ENCODE measurements at regions not wholly inside any gene's neighbourhood (a gene's known extent, or its start where the extent isn't known, plus 50 kb on each side); places are given as distances from the start of the nearest gene placed in this dataset.

DNA sequence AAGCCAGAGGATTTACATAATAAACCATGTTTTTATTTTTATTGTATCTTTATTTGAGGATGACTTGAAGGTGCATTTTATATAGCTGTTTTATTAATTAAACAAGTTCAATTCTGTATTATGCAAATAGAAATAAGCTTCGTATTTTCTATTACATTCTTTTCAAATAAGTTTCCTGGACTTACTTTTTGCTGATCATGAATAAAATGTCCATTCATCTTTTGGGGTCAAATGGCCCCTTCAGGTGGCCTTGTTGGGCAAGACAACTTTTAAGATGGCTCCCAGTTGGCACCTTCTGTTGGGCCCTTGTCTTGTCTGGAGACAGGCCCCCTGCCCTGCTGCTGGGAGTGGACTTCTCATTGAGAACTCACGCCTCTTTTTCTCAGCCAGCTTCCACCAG, 654.6 kb upstream of the NOX3 start:
- no peak for DNase-seq

DNA sequence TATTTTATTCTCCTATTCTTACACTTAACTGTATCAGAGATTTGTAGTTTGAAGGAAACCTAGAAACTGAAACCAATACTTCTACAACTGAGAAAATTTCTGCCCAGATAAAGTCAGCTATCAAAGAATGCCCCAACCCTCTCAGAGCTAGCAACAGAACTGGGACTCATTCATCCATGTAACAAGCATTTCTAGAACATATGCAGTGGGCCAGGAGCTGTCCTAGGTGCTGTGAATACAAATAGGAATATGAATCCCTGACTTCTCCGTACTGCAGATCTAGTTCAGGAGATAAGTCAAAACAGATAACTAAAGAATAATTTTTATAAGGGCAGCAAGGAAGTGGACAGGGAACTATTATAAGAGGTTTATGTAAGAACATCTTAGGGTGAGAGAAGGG, 654.1 kb upstream of the NOX3 start:
- DNase-seq: no peak

GRCh38 chr6:156107624-156108101, 652.0 kb upstream of the NOX3 start:
- no peak for DNase-seq

DNA sequence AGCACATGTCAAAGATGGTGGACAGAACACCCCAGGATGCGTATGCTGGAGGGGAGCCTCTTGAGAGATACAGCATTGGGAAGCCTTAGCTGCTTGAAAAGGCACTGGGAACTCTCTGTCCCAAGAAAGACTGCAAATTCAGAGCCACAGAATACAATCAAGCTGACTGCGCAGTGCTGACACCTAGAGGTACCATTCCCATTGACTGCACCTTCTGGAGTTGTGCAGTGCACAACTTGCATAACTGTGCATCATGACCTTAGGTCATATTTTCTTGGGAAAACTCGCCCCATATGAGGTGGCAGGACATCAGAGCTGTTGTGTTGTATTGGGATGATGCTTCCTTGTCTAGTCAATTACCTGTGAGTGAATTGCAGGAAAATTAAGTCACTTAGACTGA, 646.5 kb upstream of the NOX3 start:
- DNase-seq: no peak

DNA sequence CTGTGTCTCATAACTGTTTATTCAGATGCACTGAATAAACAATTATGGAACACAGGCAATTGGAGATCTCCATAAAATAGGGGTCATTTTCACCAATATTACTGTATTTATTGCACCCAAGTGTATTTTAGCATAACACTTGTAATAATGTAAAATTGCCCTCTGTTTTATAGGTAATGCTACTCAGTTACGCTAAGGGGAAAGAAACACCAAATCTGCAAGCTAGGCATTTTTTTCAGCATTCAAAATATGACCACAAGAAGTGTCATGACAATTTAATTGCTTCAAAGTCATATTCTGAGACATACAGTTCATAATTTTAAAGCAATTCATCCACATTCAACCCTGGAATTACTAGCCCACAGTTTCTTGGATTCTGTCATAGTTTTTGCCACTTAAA, 643.2 kb upstream of the NOX3 start:
- no peak for DNase-seq

DNA sequence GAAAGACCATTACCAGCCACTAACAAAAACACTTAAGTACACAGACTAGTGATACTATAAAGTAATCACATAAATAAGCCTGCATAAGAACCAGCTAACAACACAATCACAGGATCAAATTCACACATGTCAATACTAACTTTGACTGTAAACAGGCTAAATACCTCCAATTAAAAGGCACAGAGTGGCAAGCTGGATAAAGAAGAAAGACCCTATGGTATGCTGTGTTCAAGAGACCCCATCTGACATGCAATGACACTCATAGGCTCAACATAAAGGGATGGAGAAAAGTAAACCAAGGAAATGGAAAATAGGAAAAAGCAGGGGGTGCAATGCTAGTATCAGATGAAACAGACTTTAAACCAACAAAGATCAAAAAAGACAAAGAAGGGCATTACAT, 631.8 kb upstream of the NOX3 start:
- DNase-seq: no peak

DNA sequence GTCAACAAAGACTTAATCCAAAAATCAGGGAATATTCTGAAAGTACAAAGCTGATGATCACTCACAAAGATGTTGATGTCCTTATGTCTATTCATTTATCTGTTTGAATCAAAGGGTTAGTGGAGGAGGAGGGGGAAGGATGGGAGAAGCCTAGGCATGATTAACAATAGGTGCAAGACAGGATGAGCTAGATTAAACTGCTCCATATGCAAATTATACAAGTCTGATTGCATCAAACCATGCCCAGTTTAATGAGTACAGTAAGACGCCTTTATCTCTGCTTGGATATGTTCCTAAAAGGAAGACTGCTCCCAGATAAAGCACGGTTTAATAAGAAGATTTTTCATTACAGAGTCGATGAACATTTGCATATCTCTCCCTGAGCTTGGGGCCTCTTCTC, 626.4 kb upstream of the NOX3 start:
- no peak for DNase-seq

GRCh38 chr6:156080371-156080770, 624.7 kb upstream of the NOX3 start:
- DNase-seq: no peak

- DNase-seq: peak; percentile 4
These were observed 613.2 kb upstream of the NOX3 start for GRCh38 chr6:156068881-156069280.

DNA sequence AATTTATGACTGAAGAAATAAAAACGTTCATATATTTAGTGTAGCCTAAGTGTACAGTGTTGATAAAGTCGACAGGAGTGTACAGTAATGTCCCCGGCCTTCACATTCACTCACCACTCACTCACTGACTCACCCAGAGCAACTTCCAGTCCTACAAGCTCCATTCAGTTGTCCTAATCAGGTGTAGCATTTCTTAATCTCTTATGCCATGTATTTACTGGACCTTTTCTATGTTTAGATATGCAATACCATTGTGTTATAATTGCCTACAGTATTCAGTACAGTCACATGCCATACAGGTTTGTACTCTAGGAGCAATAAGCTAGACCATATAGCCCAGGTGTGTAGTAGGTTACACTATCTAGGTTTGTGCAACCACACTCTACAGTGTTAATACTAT, 610.2 kb upstream of the NOX3 start:
- DNase-seq: no peak

DNA sequence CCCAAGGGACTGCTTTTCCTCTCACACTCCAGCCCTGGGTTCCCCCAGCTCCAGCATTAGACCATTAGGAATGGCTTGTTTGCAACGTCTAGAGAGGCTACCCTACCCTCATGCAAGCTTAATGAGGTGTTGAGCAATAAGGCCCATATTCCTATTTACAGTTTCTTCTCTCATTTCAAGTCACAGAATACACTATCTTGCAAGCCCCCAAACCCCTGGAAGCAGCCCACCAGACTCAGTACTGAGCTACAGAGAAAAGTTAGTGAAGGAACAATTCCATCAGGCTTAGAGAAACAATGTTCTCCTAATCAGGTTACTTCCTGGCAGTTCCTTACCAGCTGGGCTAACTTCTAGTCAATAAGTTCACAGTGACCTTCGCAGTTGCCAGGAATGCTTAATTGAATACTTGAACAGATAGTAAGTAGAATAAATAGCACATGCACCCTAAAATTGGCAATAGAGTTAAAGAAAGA, 606.5 kb upstream of the NOX3 start:
- no peak for DNase-seq

DNA sequence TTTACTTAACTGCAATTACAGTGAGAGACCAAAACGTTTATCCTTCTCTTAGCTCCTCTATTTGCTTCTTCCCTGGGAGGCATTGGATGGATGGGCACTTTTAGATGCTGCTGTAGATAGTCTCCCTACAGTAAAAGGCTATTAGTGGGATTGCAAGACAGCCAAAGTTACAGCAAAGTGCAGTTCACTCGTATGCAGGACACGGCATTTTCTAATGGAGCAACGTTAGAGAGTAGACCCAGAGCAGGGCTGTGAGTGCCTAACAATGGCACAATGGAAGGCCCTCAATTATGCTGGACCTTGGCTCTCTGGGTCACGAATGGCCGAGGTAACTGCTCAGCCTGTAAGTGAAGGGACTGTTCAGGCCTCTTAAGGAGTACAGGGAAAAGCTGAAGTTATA, 605.8 kb upstream of the NOX3 start:
- DNase-seq: no peak

DNA sequence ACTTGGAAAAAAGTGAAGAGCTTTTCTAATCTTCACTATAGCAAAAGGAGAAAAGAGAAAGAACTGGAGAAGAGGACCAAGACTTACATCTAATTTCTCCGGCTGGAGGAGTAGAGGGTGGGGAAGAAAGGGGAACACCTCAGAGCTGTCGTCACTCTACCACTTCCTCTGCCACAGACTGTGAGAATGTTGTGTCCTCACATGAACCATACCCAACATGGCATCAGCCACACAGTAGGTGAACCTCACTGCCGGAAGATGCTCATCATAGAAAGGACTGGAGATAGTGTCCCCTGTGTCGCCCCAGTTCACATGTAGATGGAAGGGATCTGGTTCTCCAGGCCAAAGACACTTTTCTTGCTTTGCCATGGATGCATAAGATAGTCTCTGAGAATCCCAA, 604.4 kb upstream of the NOX3 start:
- DNase-seq: no peak

DNA sequence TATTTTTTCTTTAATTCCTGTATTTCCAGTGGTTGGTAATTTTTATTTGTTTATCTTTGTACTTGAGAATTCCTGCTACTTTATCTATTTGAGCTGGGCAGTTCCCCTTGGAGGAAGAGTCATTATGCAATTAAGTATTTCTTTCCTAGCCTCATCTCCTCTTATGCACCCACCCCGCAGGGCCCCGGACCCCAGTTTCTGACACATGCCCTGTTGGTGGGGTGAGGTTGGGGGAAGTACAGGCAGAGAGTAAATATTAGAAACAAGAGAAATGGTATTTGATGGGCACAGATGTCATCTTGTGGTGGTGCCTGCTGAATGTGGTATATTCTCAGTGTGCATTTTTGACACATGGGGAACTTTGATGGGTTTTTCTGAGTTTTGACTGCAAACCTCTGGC, 602.7 kb upstream of the NOX3 start:
- no peak for DNase-seq

- no peak for DNase-seq
These were observed 602.2 kb upstream of the NOX3 start for GRCh38 chr6:156057869-156058268.

- no peak for DNase-seq
These were observed 600.4 kb upstream of the NOX3 start for GRCh38 chr6:156056085-156056484.

DNA sequence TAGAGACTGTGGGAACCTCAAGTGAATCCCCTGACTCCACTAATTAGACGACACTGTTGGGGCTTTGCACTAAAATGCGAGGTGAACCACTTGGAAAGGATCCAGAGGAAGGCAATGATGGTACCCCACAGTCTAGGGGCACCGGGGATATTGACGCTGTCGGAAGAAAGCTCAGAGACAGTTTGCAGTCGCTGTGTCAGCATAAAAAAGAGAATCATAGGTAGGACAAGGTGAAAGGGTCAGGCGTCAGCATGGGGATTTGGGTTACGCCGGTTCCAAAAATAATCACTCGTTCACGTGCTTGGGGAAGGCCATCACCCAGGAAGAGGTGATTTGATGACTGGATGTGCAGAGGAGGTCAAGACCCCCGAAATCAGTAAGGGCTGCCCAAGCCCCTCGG, 598.0 kb upstream of the NOX3 start:
- DNase-seq: no peak

DNA sequence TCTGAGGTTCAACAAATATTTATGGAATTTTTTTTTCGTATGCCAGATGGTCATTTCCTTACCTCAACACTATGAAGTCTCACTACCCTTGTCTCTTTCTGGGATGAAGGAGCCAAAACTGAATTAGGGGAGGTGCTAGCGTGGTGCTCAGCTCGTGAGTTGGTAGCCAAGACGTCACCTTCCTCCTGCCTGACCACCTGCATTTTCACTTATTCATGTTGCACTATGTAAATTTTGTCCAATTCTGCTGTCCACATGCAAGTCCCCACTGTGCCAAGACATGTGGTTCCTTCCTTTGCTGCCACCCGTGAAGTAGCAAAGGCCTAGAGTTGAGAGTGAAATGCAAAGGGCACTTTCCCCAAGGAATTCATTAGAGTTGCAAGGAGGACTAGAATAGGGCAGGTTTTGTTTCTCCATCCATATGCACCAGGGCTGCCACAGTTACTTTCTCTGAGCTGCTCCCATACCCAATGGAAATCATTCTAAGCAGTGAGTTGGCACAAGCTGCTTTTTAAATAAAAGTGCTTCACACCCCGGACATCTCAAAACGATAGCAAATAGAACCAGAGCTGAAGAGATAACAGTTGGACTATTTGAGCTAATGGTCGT, 591.3 kb upstream of the NOX3 start:
- no peak for DNase-seq

- DNase-seq: no peak
These were observed 590.6 kb upstream of the NOX3 start for GRCh38 chr6:156046268-156046665.

DNA sequence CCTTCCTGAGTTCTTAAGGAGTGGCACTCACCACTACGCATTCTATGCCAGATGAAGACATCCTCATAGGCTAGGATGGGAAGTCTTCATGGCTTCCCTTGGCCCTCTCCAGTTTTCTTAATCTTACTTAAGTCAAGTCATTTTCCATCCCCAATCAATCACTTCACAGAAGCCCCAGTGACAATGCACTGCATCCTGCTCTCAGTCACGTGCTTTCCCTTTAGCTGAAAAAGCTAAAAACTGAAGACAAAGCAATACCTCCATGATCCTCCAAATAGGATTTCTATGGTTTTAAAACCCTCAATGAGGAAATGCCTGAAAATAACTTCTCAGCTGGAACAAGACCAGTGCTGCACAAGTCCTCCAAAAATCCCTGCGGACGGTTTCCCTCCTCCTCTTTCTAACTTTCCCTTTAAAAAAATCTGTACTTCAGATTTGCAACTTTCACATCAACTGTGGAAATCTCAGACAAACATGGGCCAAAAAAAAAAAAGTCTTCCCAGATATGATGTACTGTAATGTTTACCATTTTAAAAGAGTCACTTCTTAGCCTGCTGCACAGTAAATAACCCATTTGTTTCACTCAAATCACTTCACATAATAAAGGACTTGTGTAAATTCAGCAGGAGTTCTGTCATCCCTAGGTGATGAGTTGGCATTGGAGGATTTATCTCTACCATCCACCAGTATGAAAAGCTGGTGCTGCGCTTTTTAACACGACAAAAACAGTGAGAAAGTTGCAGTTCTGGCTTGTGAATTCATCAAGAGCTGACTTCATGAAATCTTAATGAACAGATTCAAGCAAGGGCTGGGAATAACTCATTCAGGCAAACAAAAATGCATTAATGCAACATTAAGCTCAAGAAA, 590.0 kb upstream of the NOX3 start:
- DNase-seq: no peak

DNA sequence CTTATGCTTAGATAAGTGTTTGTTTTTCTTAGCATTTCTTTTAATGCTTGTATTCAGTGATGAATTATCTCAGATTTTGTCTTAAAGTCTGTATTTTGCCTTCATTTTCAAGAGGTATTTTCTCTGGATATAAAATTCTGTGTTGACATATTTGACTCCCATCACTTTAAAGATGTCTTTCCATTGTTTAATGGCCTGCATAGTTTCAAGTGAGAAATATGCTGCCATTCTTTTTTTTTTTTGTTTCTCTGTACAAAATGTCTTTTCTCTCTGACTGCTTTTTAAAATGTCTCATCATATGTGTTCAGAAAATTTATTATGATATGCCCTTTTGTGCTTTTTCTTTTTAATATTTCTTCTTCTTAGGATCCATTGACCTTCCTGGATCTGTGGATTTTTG, 578.0 kb upstream of the NOX3 start:
- DNase-seq: no peak

DNA sequence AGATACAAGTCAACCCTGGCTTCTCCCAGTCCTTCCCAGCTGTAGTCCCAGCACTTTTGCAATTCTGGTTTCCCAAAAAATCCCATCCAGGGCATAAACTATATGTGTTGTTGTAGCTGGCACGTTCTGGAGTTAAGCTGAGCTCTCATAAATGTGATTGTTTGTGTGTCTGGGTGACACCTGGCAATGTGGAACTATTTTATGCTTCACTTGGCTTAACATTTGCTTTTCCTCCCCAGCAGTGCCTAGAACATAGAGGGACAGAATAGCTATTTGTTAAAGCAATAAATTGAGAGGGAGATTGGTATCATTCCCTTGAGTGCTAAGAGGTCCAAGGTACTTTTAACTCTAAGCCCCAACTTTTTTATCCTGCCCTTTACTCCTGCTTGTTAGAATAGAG, 575.9 kb upstream of the NOX3 start:
- DNase-seq: no peak

- no peak for DNase-seq
These were observed 574.4 kb upstream of the NOX3 start for GRCh38 chr6:156030053-156030452.

- no peak for DNase-seq
These were observed 573.8 kb upstream of the NOX3 start for GRCh38 chr6:156029286-156029985.
